ENCODE measurements at regions not wholly inside any gene's neighbourhood (a gene's known extent, or its start where the extent isn't known, plus 50 kb on each side); places are given as distances from the start of the nearest gene placed in this dataset.
"Not testable (repeated sequence)": the region's sequence is repeated elsewhere in the genome, so short reads cannot be mapped to it uniquely, and the experiment has no call there.

- POLR2A ChIA-PET (ENCODE audit: partially characterized antibody); H3K9me3 ChIP-seq (ENCODE audit: insufficient read depth in 2 of 2, low read depth in 1 of 2, low read length in 1 of 2); H2BK5ac ChIP-seq (ENCODE audit: low read depth, low read length); H3K27me3 ChIP-seq (replicated peaks in 1 of 4; ENCODE audit: control insufficient read depth in 3 of 4, extremely low read depth in 1 of 4, insufficient read depth in 3 of 4, low read length in 3 of 4); H3K18ac ChIP-seq (ENCODE audit: extremely low read depth, low read length); H4K8ac ChIP-seq (ENCODE audit: extremely low read depth, insufficient read depth, low read length); H4K91ac ChIP-seq (replicated peaks; ENCODE audit: insufficient read length, low read length); DNase-seq (ENCODE audit: low read depth in 1 of 2, low spot score in 2 of 2); H2BK20ac ChIP-seq (ENCODE audit: low read length); H4K20me1 ChIP-seq (replicated peaks in 1 of 2; ENCODE audit: control insufficient read depth in 1 of 2, insufficient read depth in 2 of 2, low read length in 2 of 2); H3K4me2 ChIP-seq (ENCODE audit: insufficient read depth in 1 of 2, low read depth in 2 of 2, low read length in 2 of 2); H3K56ac ChIP-seq (replicated peaks; ENCODE audit: insufficient read length, low read depth, low read length); H3K4me3 ChIP-seq (ENCODE audit: extremely low read depth in 1 of 4, insufficient read depth in 2 of 4, low read depth in 3 of 4, low read length in 4 of 4); H2AFZ ChIP-seq (ENCODE audit: low read length); H3K79me1 ChIP-seq (ENCODE audit: low read depth, low read length); H2BK12ac ChIP-seq (ENCODE audit: low read depth, low read length); H2AK5ac ChIP-seq (ENCODE audit: low read depth, low read length); H3K14ac ChIP-seq (ENCODE audit: insufficient read length); H2BK15ac ChIP-seq (ENCODE audit: low read length); H3K9ac ChIP-seq (replicated peaks in 1 of 4; ENCODE audit: extremely low read depth in 1 of 4, low read depth in 3 of 4, low read length in 3 of 4); H3K23me2 ChIP-seq (ENCODE audit: low read depth, low read length); H3K23ac ChIP-seq (ENCODE audit: insufficient read length); H3K79me2 ChIP-seq (ENCODE audit: control insufficient read depth in 1 of 2, insufficient read depth in 2 of 2, low read length in 2 of 2); H3K4me1 ChIP-seq (replicated peaks in 1 of 4; ENCODE audit: control insufficient read depth in 3 of 4, insufficient read depth in 4 of 4, low read length in 3 of 4); H4K5ac ChIP-seq (ENCODE audit: insufficient read length, low read depth, low read length); H3K4ac ChIP-seq (replicated peaks; ENCODE audit: insufficient read length, low read depth, low read length); CTCF ChIA-PET (ENCODE audit: partially characterized antibody); FAIRE-seq; H3K36me3 ChIP-seq (ENCODE audit: control insufficient read depth in 2 of 4, insufficient read depth in 4 of 4, low read length in 3 of 4); H2BK120ac ChIP-seq (replicated peaks; ENCODE audit: low read depth, low read length); H3K27ac ChIP-seq (ENCODE audit: low read depth, low read length): not testable (repeated sequence)
- no CpG with 5 or more reads among the region's 3 CpGs for WGBS, 2 experiments (ENCODE audit: extremely low coverage in 1 of 2, insufficient coverage in 1 of 2, insufficient read length in 1 of 2, insufficient replicate concordance in 2 of 2, low coverage in 1 of 2, low lambda C conversion rate in 2 of 2, missing lambda C conversion rate in 1 of 2)
Observed at GRCh38 chr1:206288453-206288852, 85.1 kb downstream of the SRGAP2 start.

GRCh38 chr1:206297145-206298031, 94.0 kb downstream of the SRGAP2 start:
- CTCF ChIA-PET (ENCODE audit: partially characterized antibody): not testable (repeated sequence)

More at GRCh38 chr1:206297145-206298031, 94.0 kb downstream of the SRGAP2 start:
- H2BK20ac ChIP-seq (ENCODE audit: low read length); H3K14ac ChIP-seq (ENCODE audit: insufficient read length); H3K9me3 ChIP-seq (ENCODE audit: insufficient read depth in 2 of 2, low read depth in 1 of 2, low read length in 1 of 2); H3K4me3 ChIP-seq (ENCODE audit: extremely low read depth in 1 of 4, insufficient read depth in 2 of 4, low read depth in 3 of 4, low read length in 4 of 4); FAIRE-seq; H3K27ac ChIP-seq (ENCODE audit: low read depth, low read length); H3K18ac ChIP-seq (ENCODE audit: extremely low read depth, low read length); H4K5ac ChIP-seq (ENCODE audit: insufficient read length, low read depth, low read length); H2BK15ac ChIP-seq (ENCODE audit: low read length); H3K9ac ChIP-seq (replicated peaks in 1 of 4; ENCODE audit: extremely low read depth in 1 of 4, low read depth in 3 of 4, low read length in 3 of 4); H2BK5ac ChIP-seq (ENCODE audit: low read depth, low read length); H3K36me3 ChIP-seq (ENCODE audit: control insufficient read depth in 2 of 4, insufficient read depth in 4 of 4, low read length in 3 of 4); H3K4me2 ChIP-seq (ENCODE audit: insufficient read depth in 1 of 2, low read depth in 2 of 2, low read length in 2 of 2); H3K23me2 ChIP-seq (ENCODE audit: low read depth, low read length); H3K56ac ChIP-seq (replicated peaks; ENCODE audit: insufficient read length, low read depth, low read length); H3K4ac ChIP-seq (replicated peaks; ENCODE audit: insufficient read length, low read depth, low read length); H3K79me2 ChIP-seq (ENCODE audit: control insufficient read depth in 1 of 2, insufficient read depth in 2 of 2, low read length in 2 of 2); DNase-seq (ENCODE audit: low read depth in 1 of 2, low spot score in 2 of 2); H3K4me1 ChIP-seq (replicated peaks in 1 of 4; ENCODE audit: control insufficient read depth in 3 of 4, insufficient read depth in 4 of 4, low read length in 3 of 4); H3K27me3 ChIP-seq (replicated peaks in 1 of 4; ENCODE audit: control insufficient read depth in 3 of 4, extremely low read depth in 1 of 4, insufficient read depth in 3 of 4, low read length in 3 of 4); H2BK120ac ChIP-seq (replicated peaks; ENCODE audit: low read depth, low read length); H4K20me1 ChIP-seq (replicated peaks in 1 of 2; ENCODE audit: control insufficient read depth in 1 of 2, insufficient read depth in 2 of 2, low read length in 2 of 2); H2AFZ ChIP-seq (ENCODE audit: low read length); H4K8ac ChIP-seq (ENCODE audit: extremely low read depth, insufficient read depth, low read length); H2BK12ac ChIP-seq (ENCODE audit: low read depth, low read length); H2AK5ac ChIP-seq (ENCODE audit: low read depth, low read length); POLR2A ChIA-PET (ENCODE audit: partially characterized antibody); H4K91ac ChIP-seq (replicated peaks; ENCODE audit: insufficient read length, low read length); H3K79me1 ChIP-seq (ENCODE audit: low read depth, low read length); H3K23ac ChIP-seq (ENCODE audit: insufficient read length): not testable (repeated sequence)
- 100% methylated on average over 1 of the region's 5 CpGs; no CpG with 5 or more reads in 1 of the 2 experiments for whole genome bisulfite sequencing, 2 experiments (ENCODE audit: extremely low coverage in 1 of 2, insufficient coverage in 1 of 2, insufficient read length in 1 of 2, insufficient replicate concordance in 2 of 2, low coverage in 1 of 2, low lambda C conversion rate in 2 of 2, missing lambda C conversion rate in 1 of 2)

Measured in H1 (cell line).